DND-41 (cell line): ENCODE measurements at regions not wholly inside any gene's neighbourhood (a gene's known extent, or its start where the extent isn't known, plus 50 kb on each side); places are given as distances from the start of the nearest gene placed in this dataset.

Experiments used
- ATAC-seq: fragments of 200-7000 bp; cut with Tn5 transposase; 3 replicates; pipeline ENCODE4 v1.9.1; 2021; ENCODE audit warnings: low read depth; ENCODE audit not compliant: insufficient read depth
- DNase-seq: peaks from one replicate; pipeline ENCODE4 v3.0.0-alpha.2; 2020
- H2AFZ ChIP-seq: 2 replicates; pipeline ENCODE4 v1.6.0; 2012; ENCODE audit warnings: low read depth, low read length
- H3K27ac ChIP-seq: 2 replicates; pipeline ENCODE4 v1.5.1; 2012; ENCODE audit warnings: low read length, inconsistent platforms
- H3K27me3 ChIP-seq: fragments of 200-600 bp; sonication (generic); 2 replicates; pipeline ENCODE4 v1.6.0; 2012; ENCODE audit warnings: low read length, mild to moderate bottlenecking, inconsistent platforms; ENCODE audit not compliant: insufficient read depth, poor library complexity
- H3K36me3 ChIP-seq: 2 replicates; pipeline ENCODE4 v1.5.1; 2012; ENCODE audit warnings: low read length, inconsistent platforms; ENCODE audit not compliant: insufficient read depth
- H3K4me1 ChIP-seq: 2 replicates; pipeline ENCODE4 v1.5.1; 2012; ENCODE audit warnings: mild to moderate bottlenecking, low read length; ENCODE audit not compliant: insufficient read depth
- H3K4me2 ChIP-seq: 2 replicates; pipeline ENCODE4 v1.6.0; 2012; ENCODE audit warnings: mild to moderate bottlenecking, moderate library complexity, low read length, inconsistent platforms; ENCODE audit not compliant: insufficient read depth
- H3K4me3 ChIP-seq, 2 experiments: fragments of 200-600 bp in 1 of 2; shearing (Covaris generic) in 1 of 2; 2 replicates each; pipeline ENCODE4 v1.5.1; 2012 to 2016; ENCODE audit warnings: inconsistent platforms in 2 of 2, low read length in 2 of 2, mild to moderate bottlenecking in 2 of 2, low read depth in 1 of 2, moderate library complexity in 1 of 2
- H3K79me2 ChIP-seq: 2 replicates; pipeline ENCODE4 v1.6.0; 2012; ENCODE audit warnings: low read length, inconsistent platforms; ENCODE audit not compliant: insufficient read depth
- H3K9ac ChIP-seq: 2 replicates; pipeline ENCODE4 v1.6.0; 2012; ENCODE audit warnings: low read depth, mild to moderate bottlenecking, inconsistent platforms, low read length, moderate library complexity
- H3K9me3 ChIP-seq: 2 replicates; pipeline ENCODE4 v1.5.1; 2012; ENCODE audit warnings: low read length, moderate library complexity, mild to moderate bottlenecking, inconsistent platforms; ENCODE audit not compliant: insufficient read depth, severe bottlenecking
- H4K20me1 ChIP-seq: 2 replicates; pipeline ENCODE4 v1.6.0; 2012; ENCODE audit warnings: low read length; ENCODE audit not compliant: insufficient read depth
- EZH2 ChIP-seq: IDR thresholded peaks from 3 replicates; pipeline ENCODE4 v1.6.1; 2012; ENCODE audit warnings: borderline replicate concordance, low read depth, mild to moderate bottlenecking, moderate library complexity, low read length, inconsistent platforms; ENCODE audit not compliant: severe bottlenecking
- TF ChIP-seq, protein P1 (sequence below): IDR thresholded peaks from 2 replicates; pipeline ENCODE4 v1.5.1; 2012; ENCODE audit warnings: borderline replicate concordance, low read length, moderate library complexity, mild to moderate bottlenecking; ENCODE audit not compliant: poor library complexity, severe bottlenecking; ENCODE audit errors: extremely low read depth

DNA sequence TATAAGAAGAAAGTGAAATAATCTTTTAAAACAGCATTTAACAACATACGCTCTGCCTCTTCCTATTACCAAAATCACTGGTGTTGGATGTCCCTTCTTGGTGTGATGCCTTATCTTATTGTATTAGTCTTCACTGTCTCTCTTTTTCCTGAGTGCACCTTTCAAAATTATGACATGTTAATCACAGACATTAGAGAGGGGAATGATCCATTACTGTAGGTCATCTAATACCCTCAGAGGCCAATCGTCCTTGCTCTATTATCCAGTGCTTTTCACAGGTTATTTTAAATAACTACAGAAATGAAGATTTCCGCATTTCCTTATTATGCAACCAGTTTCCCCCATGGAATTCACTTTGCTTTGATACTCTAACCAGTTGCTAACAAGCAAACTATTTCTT, 1292.7 kb downstream of the MAT2B start:
- no peak overlapping the region for H3K4me2 ChIP-seq
- no peak overlapping the region for H3K9ac ChIP-seq
- TF ChIP-seq, protein P1, sequence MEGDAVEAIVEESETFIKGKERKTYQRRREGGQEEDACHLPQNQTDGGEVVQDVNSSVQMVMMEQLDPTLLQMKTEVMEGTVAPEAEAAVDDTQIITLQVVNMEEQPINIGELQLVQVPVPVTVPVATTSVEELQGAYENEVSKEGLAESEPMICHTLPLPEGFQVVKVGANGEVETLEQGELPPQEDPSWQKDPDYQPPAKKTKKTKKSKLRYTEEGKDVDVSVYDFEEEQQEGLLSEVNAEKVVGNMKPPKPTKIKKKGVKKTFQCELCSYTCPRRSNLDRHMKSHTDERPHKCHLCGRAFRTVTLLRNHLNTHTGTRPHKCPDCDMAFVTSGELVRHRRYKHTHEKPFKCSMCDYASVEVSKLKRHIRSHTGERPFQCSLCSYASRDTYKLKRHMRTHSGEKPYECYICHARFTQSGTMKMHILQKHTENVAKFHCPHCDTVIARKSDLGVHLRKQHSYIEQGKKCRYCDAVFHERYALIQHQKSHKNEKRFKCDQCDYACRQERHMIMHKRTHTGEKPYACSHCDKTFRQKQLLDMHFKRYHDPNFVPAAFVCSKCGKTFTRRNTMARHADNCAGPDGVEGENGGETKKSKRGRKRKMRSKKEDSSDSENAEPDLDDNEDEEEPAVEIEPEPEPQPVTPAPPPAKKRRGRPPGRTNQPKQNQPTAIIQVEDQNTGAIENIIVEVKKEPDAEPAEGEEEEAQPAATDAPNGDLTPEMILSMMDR = no peak
- no peak for TF ChIP-seq EZH2
- no peak overlapping the region for H3K27ac ChIP-seq
- H3K9me3 ChIP-seq = peaks cover 6% of the 10 kb centered on the region
- no peaks in the 10 kb centered on the region for H3K79me2 ChIP-seq
- DNase-seq (no peak), ATAC-seq (no peak)
- no peak overlapping the region for H3K4me3 ChIP-seq
- no peaks in the 10 kb centered on the region for H3K4me1 ChIP-seq
- no peak overlapping the region for H2AFZ ChIP-seq
- no peaks in the 10 kb centered on the region for H4K20me1 ChIP-seq
- H3K27me3 ChIP-seq = no peaks in the 10 kb centered on the region
- no peaks in the 10 kb centered on the region for H3K36me3 ChIP-seq

DNA sequence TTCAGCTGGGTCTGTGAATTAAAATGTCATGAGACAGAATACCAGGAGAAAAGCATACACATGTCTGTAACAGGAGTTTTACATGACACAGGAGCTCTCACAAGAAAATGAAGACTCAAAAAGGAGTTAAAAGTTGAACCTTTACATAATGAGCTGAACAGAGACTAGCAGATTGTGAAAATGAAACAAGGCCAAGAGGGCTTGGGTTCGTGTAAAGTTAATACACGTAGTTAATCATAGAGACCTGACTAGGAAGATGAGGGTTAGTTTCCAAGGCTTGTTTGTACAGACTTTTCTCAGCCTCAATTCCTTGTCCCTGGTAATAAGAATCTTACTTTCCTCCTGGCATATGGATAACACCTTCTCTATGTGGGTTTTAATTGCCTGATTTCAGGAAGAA, 1294.0 kb downstream of the MAT2B start:
- H3K9ac ChIP-seq = no peak overlapping the region
- H4K20me1 ChIP-seq = no peaks in the 10 kb centered on the region
- no peak overlapping the region for H3K4me2 ChIP-seq
- no peaks in the 10 kb centered on the region for H3K27me3 ChIP-seq
- TF ChIP-seq, protein P1 = no peak
- TF ChIP-seq EZH2 = no peak
- no peak for DNase-seq
- no peak overlapping the region for H3K27ac ChIP-seq
- no peaks in the 10 kb centered on the region for H3K36me3 ChIP-seq
- H3K79me2 ChIP-seq = no peaks in the 10 kb centered on the region
- no peaks in the 10 kb centered on the region for H3K4me1 ChIP-seq
- no peak overlapping the region for H2AFZ ChIP-seq
- no peak for ATAC-seq
- no peak overlapping the region for H3K4me3 ChIP-seq
- H3K9me3 ChIP-seq = peaks cover 6% of the 10 kb centered on the region

DNA sequence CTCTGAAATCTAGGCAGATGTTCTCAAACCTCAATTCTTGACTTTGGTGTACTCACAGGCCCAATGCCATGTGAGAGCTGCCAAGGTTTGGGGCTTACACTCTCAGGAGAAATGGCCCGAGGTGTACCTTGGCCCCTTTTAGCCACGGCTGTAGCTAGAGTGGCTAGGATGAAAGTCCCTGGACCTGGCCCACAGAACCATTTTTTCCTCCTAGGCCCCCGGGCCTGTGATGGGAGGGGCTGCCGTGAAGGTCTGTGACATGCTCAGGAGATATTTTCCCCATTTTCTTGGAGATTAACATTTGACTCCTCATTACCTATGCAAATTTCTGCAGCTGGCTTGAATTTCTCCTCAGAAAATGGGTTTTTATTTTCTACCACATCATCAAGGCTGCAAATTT, 1296.5 kb downstream of the MAT2B start:
- TF ChIP-seq, protein P1 = no peak
- no peak for TF ChIP-seq EZH2
- Histone ChIP-seq H3K79me2 (no peaks in the 10 kb centered on the region), H4K20me1 (no peaks in the 10 kb centered on the region), H3K9ac (no peak overlapping the region), H2AFZ (no peak overlapping the region), H3K4me3 (no peak overlapping the region), H3K27ac (no peak overlapping the region), H3K36me3 (no peaks in the 10 kb centered on the region), H3K9me3 (peaks cover 6% of the 10 kb centered on the region), H3K27me3 (no peaks in the 10 kb centered on the region), H3K4me2 (no peak overlapping the region), H3K4me1 (no peaks in the 10 kb centered on the region)
- DNase-seq = no peak
- ATAC-seq = no peak

DNA sequence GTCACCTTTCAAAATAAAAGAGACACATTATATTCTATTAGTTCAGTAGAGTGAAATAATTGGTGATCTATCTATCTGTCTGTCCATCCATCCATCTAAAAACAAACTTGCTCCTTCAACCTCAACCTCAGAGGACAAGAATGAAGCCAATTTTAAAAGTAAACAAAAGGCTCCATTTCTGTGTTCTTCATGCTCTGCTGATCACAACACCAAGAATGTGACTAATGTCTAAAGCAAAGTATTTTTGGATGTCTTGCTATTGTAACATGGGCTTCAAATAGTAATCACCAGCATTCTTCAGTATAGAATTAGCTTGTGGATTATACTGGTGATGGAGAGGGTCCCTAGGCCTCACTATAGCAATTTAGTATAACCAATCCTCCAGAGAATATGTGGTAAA, 1304.4 kb downstream of the MAT2B start:
- ATAC-seq (no peak), DNase-seq (no peak)
- H2AFZ ChIP-seq = no peak overlapping the region
- H3K9me3 ChIP-seq = no peaks in the 10 kb centered on the region
- H3K36me3 ChIP-seq = no peaks in the 10 kb centered on the region
- no peak overlapping the region for H3K9ac ChIP-seq
- H3K4me2 ChIP-seq = no peak overlapping the region
- no peaks in the 10 kb centered on the region for H3K4me1 ChIP-seq
- H3K27me3 ChIP-seq = no peaks in the 10 kb centered on the region
- TF ChIP-seq, protein P1 = no peak
- no peak for TF ChIP-seq EZH2
- no peak overlapping the region for H3K4me3 ChIP-seq
- H3K79me2 ChIP-seq = no peaks in the 10 kb centered on the region
- H3K27ac ChIP-seq = no peak overlapping the region
- no peaks in the 10 kb centered on the region for H4K20me1 ChIP-seq
